ENCODE measurements at regions not wholly inside any gene's neighbourhood (a gene's known extent, or its start where the extent isn't known, plus 50 kb on each side); places are given as distances from the start of the nearest gene placed in this dataset.
"Not testable (repeated sequence)": the region's sequence is repeated elsewhere in the genome, so short reads cannot be mapped to it uniquely, and the experiment has no call there.

- no peak for DNase-seq (ENCODE audit: low read depth, low spot score)
Observed at GRCh38 chr15:63434576-63435186, 53.0 kb upstream of the CA12 start.

GRCh38 chr15:63435204-63435820, 53.7 kb upstream of the CA12 start:
- no peak for DNase-seq (ENCODE audit: low read depth, low spot score)

- no peak for DNase-seq (ENCODE audit: low read depth, low spot score)
Observed at GRCh38 chr15:63436341-63436740, 54.7 kb upstream of the CA12 start.

- DNase-seq (ENCODE audit: low read depth, low spot score) = peak; percentile 67
Observed at GRCh38 chr15:63436872-63437375, 55.3 kb upstream of the CA12 start.

GRCh38 chr15:63439536-63440264, 58.1 kb upstream of the CA12 start:
- DNase-seq (ENCODE audit: low read depth, low spot score) = no peak

- DNase-seq (ENCODE audit: low read depth, low spot score) = no peak
Observed at GRCh38 chr15:63440265-63440648, 58.6 kb upstream of the CA12 start.

GRCh38 chr15:63440756-63441155, 59.1 kb upstream of the CA12 start:
- no peak for DNase-seq (ENCODE audit: low read depth, low spot score)

GRCh38 chr15:63441266-63441665, 59.6 kb upstream of the CA12 start:
- no peak for DNase-seq (ENCODE audit: low read depth, low spot score)

GRCh38 chr15:63442080-63442479, 60.4 kb upstream of the CA12 start:
- DNase-seq (ENCODE audit: low read depth, low spot score) = no peak

GRCh38 chr15:63444611-63445010, 59.8 kb upstream of the USP3 start:
- DNase-seq (ENCODE audit: low read depth, low spot score) = no peak

- no peak for DNase-seq (ENCODE audit: low read depth, low spot score)
Observed at GRCh38 chr15:63446255-63446654, 58.1 kb upstream of the USP3 start.

- DNase-seq (ENCODE audit: low read depth, low spot score) = no peak
Observed at GRCh38 chr15:63447017-63447676, 57.2 kb upstream of the USP3 start.

- no peak for DNase-seq (ENCODE audit: low read depth, low spot score)
Observed at GRCh38 chr15:63448266-63448665, 56.1 kb upstream of the USP3 start.

- DNase-seq (ENCODE audit: low read depth, low spot score) = not testable (repeated sequence)
Observed at GRCh38 chr15:63448872-63449555, 55.4 kb upstream of the USP3 start.

GRCh38 chr15:63449731-63450130, 54.7 kb upstream of the USP3 start:
- no peak for DNase-seq (ENCODE audit: low read depth, low spot score)

- no peak for DNase-seq (ENCODE audit: low read depth, low spot score)
Observed at GRCh38 chr15:63450884-63451225, 53.5 kb upstream of the USP3 start.

GRCh38 chr15:63451671-63452315, 52.6 kb upstream of the USP3 start:
- no peak for DNase-seq (ENCODE audit: low read depth, low spot score)

GRCh38 chr15:63452552-63453136, 51.7 kb upstream of the USP3 start:
- DNase-seq (ENCODE audit: low read depth, low spot score) = no peak

GRCh38 chr15:63453186-63453905, 51.0 kb upstream of the USP3 start:
- DNase-seq (ENCODE audit: low read depth, low spot score) = no peak

GRCh38 chr15:63454503-63455211, 49.7 kb upstream of the USP3 start:
- DNase-seq (ENCODE audit: low read depth, low spot score) = no peak

Data from brain pericyte (primary cell).